ENCODE measurements at regions not wholly inside any gene's neighbourhood (a gene's known extent, or its start where the extent isn't known, plus 50 kb on each side); places are given as distances from the start of the nearest gene placed in this dataset.
"Not testable (repeated sequence)": the region's sequence is repeated elsewhere in the genome, so short reads cannot be mapped to it uniquely, and the experiment has no call there.

DNA sequence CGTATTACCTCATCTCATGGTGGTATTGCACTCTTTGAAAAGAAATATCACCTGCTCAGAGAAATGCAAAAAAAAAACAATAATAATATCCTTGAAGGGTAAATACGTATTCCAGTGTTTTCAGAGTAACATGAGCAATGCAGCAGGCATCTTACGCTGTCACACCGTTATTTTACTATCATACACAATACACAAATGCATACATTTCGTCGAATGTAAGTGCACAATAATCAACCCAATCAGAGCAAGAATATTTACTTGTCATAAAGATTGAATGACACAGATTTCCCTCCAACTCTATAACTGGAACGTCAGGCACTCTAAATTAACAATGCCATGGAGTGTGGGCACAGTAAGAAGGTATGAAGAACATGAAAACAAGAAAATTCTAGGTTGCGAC lies 1050.1 kb downstream of the PLA2G4A start:
- intact Hi-C loops (cut with micrococcal nuclease) = no loop called here

DNA sequence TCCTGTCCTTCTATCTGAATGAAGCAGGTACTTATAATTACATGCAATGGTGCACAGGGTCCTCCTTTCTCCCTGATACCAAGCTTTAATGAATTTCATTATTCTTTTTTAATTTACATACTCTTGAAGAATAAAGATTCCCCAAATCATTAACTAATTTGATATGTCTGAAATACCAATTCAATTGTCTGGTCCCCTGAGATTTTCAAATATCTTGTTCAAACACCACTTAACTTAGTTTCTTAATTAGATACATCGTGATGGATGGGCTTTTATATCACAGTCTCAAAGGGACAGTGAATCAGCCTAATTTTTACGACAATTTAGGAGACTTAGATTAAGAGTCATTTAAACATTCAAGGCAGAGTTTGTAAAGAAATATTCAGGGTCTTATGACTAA lies 1054.6 kb downstream of the PLA2G4A start:
- intact Hi-C loops (cut with micrococcal nuclease) = no loop called here

DNA sequence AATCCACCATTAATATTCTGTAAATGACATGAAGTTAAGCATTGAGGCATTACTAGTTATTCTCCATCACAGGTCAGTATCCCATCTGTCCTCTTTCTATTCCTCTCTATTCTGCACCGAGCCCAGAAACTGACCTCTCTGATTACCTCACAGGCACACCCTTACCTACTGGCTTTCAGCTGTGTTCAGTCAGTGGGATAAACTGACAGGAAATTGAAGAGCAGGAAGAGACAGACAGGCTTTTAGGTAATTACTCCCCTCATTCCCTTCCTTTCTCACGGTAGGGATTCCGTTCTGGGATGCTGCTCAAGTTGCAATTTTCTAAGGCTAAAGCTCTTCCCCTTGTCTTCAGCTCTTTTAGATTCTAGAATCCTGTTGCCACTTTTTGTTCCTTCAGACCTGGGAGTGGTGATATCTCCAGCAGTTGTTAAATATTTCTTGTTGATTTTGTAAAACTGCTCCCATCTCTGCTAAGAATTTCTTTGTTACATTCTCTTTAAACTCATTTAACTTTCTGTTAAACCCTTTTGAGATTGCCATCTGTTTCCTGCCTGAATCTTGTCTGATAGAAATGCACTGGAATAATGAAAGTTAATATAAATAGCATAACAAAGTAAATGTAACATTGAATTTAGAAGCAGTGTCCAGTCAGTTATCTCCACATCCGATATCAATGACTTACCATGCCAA lies 1063.4 kb downstream of the PLA2G4A start:
- intact Hi-C loops (cut with micrococcal nuclease) = no loop called here

DNA sequence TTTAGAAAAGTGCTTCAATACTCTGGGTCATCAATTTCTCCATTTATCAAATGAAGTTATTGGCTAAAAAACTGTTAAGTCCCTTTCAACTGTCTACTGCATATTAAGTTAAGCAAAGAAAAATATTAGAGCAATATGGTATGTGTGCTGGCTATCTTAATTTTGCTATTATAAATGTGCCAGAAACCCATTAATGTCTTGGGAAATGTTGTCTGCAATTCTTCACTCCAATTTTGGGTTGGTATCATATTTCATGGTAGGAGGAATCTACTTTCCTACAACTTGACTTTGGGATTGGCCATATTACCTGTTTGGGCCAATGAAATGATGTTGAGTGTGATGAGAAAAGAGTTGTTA lies 1063.9 kb downstream of the PLA2G4A start:
- intact Hi-C loops (cut with micrococcal nuclease) = no loop called here

DNA sequence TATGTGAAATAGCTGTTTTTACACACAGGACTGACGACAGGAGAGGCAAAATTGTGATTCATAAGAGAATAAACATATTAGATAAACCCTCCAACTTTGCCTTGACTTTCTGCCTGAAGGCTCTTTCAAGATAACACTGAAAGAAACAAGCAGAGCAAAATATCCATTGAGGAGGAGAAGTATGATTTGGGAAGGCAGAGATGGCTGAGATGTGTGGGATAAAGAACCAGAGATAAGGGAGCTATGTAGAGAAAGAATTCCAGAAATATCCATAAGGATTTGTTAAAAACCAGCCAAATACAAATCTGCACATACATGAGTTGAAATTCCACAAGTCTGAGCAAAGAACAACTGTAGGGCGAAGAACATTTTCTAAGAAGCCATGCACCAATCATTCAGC lies 1064.7 kb downstream of the PLA2G4A start:
- intact Hi-C loops (cut with micrococcal nuclease) = no loop called here

DNA sequence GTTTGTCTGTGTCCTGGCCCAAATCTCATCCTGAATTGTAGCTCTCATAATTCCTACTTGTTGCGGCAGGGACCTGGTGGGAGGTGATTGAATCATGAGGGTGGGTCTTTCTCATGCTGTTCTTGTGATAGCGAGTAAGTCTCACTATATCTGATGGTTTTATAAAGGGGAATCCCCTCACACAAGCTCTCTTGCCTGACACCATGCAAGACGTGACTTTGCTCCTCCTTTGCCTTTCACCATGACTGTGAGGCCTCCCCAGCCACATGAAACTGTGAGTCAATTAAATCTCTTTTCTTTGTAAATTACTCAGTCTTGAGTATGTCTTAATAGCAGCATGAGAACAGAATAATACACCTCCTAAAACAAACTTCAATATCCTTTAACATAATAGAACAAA lies 1065.6 kb downstream of the PLA2G4A start:
- intact Hi-C loops (cut with micrococcal nuclease) = no loop called here

DNA sequence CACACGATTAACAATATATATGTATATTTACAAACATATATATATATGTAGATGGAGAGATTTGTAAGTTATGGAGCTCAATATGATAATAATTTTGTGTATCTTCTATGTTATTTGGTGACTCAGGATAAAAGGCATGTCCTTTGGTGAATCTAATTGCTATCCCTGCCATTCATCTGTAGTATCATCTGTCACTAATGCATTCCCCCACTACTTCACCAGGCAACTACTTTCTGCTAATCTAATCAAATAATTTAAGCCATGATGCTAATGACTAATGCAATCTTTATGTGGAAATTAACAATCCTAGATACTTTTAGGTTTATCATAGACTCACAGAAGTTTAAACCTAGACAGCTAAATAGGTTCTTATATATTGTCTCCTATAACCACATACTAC lies 1074.5 kb downstream of the PLA2G4A start:
- intact Hi-C loops (cut with micrococcal nuclease) = no loop called here

DNA sequence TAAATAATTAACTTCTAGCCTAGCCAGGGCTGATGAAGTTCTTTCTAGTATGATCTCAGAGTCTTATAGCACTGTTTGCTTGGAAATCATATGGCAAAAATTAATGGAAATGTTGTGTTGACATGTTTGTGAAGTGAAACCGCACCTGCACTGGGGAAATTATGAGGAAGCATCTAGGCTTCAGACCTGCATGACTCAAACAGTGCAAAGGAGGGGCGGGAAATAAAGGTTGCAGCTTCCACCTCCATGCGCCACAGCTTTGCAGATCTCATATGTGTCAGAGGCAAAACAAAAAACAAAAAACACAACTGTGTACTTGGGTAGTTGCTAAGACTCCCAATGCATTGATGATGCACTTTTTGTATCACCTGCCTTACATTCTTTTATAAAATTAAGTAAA lies 1080.6 kb downstream of the PLA2G4A start:
- intact Hi-C loops (cut with micrococcal nuclease) = no loop called here

DNA sequence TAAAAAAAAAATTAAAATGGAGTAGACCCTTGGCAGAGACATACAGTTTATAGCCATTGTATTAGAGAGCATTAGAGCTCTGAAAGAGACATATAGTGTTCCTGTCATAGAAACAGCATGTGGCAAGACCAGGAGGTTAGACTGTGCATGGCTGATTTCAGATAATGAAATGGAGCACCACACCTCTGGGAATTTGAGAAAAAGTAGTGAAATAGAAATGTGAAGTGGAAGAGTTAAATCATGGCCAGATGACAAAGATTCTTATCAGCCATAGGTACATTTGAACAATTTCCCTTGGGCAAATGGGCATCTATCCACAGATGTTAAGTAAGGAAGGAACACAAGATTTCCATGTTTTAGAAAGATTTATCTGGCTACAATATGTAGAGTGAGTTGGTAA lies 1083.1 kb downstream of the PLA2G4A start:
- intact Hi-C loops (cut with micrococcal nuclease) = no loop called here

DNA sequence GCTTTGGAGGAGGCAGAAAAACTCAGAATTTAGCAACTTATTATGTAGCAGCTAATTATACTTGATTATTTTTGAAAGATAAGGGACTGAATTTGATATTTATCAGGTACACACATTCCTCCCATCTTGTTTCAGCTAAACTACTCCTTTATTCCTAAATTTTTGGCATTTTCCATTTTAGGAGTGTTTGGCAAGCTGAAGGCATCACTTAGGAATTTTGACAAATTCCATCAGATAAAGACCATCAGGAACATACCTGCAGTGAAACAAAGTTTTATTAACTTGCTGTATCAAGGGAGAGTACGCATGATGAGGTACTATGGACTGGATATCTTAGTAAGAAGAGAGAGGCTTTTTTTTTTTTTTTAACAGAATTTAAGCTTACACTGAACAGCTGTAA lies 1092.2 kb downstream of the PLA2G4A start:
- intact Hi-C loops (cut with micrococcal nuclease) = no loop called here

DNA sequence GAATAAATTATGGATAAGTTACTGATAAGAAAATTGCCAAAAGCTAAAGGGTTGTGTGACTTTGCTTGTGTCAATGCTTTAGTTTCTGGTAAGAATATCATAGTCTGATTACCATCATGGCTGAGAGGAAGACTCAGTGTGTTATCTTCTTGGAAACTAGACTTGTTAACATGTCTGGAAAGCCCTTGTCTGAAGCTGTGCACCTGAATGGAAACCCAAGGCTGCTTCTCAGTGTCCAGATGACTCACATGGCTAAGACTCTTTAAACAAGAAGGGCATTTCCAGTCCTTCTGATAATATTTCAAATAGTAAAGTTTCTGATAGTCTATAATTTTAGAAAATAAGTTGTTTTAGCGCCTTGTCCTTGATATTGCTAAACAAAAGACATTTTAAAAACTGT lies 1092.7 kb downstream of the PLA2G4A start:
- intact Hi-C loops (cut with micrococcal nuclease) = no loop called here

DNA sequence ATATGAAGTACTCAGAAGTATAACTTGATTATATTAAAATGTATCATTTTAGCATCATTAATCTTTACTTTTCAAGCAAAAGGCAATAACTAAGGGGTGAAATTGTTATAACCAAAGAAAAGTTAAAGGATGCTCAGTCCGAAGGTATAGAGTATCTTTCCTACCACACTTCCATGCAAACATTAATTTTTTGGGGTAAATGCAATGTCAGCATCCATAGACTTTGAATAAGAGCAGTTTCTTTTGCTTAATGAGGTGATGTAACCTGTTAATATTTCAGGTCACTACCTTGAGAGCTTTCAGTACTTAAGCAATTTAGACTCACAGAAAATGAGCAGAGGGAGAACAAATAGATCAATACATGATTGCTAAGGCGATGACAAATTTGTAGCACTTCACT lies 1093.5 kb downstream of the PLA2G4A start:
- intact Hi-C loops (cut with micrococcal nuclease) = no loop called here

DNA sequence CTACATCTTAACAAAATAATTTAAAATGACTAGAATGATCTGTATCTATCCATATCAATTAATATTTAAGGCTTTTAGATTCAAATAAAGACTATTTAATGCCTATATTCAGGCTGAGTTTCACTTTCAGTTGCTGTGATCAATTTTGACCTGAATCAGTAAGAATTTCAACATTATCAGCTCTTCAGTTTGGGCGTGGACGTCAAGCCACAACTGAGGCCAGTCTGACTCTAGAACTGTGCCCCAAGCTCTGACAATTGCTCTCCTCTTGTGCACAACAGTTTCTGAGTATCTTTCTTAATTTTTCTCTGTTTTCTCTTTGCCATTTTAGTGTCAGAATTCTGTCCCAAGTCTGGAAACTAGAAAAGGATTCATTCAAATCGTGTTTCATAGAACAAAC lies 1095.5 kb downstream of the PLA2G4A start:
- intact Hi-C loops (cut with micrococcal nuclease) = no loop called here

DNA sequence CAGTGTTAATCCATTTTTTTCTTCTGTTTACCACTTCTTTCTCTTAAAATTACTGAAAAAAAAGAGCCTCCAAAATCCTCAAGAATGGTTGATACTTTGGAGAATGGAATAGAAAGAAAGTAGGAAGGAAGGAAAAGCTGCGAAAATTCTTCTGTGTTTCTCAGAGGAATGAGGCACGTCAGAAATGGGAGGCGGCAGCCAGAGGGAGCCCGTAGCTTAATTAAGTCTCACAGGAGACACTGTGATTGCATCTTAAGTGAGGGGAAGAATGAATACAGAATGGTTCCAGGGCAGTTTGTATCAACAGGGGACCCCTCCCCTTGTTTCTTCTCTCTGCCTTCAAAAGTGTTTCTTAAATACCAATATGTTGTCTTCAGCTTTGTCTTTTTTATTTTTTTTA lies 1099.5 kb downstream of the PLA2G4A start:
- intact Hi-C loops (cut with micrococcal nuclease) = no loop called here

DNA sequence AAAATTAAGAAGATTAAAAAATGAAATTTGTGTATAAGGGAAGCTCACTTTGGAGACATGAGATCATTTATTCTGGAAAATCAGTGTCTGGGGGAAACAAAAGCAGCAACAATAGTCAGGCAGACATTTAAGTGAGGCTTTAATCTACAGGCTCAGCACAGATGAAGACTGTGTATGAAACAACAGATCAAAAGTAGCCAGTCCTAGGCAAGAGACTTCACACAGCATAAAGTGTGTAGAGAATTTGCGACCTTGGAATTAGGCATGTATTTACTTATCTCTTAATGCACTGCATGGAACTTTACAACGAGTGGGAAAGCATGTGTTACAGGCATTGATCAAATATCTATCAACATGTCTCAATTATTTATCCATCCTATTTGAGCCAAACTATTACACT lies 1099.9 kb downstream of the PLA2G4A start:
- intact Hi-C loops (cut with micrococcal nuclease) = no loop called here

DNA sequence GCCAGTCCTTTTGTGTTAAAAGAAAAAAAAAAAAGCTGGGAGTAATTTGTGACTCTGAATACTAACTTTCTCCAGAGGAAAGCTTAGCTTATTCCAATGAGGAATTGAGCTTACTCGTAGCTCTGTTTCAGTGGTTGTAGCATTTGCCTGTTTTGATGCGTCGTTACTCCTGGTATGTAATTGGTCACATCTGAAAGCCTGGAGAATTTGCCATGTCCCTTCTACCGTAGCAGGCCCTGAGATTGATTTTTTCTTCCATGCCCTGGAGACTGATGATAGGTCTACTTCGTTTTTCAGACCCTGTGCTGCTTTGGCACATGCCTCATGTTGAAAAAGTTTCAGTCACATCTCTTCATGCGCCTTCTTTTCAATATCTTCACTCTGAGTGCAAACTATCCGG lies 1103.0 kb downstream of the PLA2G4A start:
- intact Hi-C loops (cut with micrococcal nuclease) = no loop called here

DNA sequence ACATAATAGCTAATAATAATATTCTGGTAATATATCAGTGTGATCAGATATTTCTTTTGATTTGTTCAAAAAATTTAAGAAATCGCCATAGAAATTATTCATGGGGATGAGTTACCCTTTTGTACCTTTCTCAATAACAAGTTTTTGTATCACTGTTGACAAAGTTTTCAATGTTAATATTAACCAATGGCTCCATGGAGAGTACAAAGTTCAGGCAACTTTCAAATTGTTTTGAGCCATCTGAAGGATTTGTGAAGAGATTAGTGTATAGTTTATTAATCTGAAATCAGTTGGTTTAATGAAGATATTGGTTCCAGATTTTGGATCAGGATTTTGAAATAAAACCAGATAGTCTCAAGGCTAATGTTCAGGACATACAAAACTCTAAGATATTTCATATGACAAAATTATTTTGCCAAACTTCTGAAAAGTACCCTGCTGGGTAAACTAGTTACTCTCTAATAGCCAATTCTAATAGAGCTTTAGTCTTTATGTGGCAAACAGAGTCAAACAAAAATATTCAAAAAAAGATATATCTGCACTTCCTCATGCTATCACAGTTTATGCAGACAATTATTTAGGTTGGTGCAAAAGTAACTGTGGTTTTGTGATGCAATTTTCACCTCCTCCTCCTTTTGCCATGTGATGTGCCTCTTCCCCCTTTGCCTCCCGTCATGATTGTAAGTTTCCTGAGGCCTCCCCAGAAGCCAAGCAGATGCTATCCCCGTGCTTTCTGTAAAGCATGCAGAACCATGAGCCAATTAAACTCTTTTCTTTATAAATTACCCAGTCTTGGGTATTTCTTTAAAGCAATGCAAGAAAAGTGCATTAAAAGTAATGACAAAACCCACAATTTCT lies 1105.0 kb downstream of the PLA2G4A start:
- intact Hi-C loops (cut with micrococcal nuclease) = no loop called here

DNA sequence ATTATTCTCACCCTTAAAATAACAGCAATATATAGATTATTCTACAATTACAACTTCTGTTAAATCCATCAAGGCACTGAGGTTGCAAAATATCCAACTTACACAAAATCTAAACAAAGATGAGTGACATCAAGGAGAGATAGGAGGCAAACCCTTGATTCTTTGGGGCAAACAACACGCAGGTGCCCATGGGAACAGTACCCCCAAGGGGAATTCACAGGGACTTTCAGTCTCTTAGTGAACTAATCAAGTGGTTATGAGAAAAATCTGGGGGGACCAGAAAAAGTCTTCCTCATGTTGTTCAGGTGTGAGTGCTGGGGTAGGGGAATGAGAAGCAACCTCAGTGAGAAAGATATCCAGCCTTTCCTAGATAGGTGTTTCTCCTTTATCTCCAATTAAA lies 1107.9 kb downstream of the PLA2G4A start:
- intact Hi-C loops (cut with micrococcal nuclease) = no loop called here

DNA sequence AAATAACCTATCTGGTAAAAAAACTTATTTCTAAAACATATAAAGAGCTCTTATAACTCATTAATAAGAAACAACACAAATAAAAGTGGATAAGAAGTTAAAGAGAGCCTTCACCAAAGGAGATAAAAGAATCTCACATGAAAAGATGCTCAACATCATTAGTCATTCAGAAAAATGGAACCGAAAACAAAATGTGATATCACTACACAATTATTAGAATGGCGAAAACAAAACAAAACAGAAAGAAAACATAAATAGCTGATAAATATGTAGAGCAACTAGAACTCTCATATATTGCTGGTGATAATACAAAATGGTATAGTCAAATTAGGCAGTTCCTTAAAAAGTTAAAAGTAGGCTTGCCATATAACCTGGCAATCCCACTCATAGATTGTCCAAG lies 1109.3 kb downstream of the PLA2G4A start:
- intact Hi-C loops (cut with micrococcal nuclease) = no loop called here

DNA sequence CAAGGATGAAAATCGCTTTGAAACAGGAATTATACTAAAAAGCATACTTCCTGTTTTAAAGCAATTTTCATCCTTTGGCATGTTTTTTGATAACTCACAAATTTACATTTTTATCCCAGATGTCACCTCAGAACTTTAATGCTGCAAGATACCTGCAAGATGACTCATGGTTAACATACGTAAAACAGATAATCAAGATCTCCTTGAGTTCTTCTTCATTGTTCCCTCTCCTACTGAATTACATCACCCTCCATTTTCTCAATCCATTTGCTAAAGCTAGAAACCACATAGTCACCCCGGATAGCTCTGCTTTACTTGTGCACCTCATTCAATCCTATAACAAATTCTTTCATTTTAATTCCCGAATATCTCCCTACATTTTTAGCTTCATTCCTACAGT lies 1114.2 kb downstream of the PLA2G4A start:
- intact Hi-C loops (cut with micrococcal nuclease) = no loop called here

DNA sequence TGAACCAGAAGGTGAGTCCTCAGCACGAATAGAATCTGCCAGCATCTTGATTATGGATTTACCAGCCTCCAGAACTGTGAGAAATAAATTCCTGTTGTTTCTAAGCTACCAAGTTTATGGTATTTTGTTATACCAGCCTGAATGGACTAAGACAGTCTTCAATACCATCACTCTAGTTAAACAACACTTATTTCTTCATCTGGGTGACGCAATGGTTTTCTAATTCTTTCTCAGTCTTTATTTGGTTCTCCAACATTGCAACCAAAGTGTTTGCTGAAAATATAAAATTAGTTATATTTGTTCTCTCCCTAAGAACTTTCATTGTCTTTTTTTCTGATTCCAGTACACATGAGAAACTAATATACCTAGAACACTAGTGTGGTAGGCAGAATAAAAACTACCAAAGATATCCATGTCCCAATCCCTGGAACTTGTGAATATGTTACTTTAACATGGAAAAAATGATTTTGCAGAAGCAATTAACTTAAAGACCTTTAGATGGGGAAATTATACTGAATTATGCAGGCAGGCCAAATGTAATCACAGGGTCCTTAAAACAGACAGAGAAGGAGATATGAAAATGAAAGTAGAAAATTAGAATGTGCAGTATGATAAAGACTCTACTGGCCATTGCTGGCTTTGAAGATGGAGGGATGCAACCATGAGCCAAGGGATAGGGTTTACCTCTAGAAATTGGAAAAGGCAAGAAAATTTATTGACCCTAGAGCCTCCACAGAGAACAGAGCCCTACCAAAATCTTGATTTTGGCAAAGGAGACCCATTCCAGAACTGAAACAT lies 1115.1 kb downstream of the PLA2G4A start:
- intact Hi-C loops (cut with micrococcal nuclease) = no loop called here

DNA sequence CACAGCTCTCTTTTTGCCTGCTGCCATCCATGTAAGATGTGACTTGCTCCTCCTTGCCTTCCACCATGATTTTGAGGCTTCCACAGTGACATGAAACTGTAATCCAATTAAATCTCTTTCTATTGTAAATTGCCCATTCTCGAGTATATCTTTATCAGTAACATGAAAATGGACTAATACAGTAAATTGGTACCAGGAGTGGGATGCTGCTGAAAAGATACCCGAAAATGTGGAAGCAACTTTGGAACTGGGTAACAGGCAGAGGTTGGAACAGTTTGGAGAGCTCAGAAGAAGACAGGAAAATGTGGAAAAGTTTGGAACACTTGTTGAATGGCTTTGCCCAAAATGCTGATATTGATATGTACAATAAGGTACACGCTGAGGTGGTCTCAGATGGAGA lies 1117.9 kb downstream of the PLA2G4A start:
- intact Hi-C loops (cut with micrococcal nuclease) = not testable (repeated sequence)
